HEK293T (cell line): ENCODE measurements at regions not wholly inside any gene's neighbourhood (a gene's known extent, or its start where the extent isn't known, plus 50 kb on each side); places are given as distances from the start of the nearest gene placed in this dataset.

ENCODE experiments used
- ARNT ChIP-seq: fragments of 450-650 bp; IDR thresholded peaks from 2 replicates; pipeline ENCODE4 v1.6.1; 2017; ENCODE audit warnings: mild to moderate bottlenecking
- BHLHE40 ChIP-seq: fragments of 450-650 bp; IDR thresholded peaks from 2 replicates; pipeline ENCODE4 v1.6.1; 2016; ENCODE audit warnings: mild to moderate bottlenecking, moderate library complexity, borderline replicate concordance
- CTBP1 ChIP-seq: fragments of 450-650 bp; IDR thresholded peaks from 2 replicates; pipeline ENCODE4 v1.6.1; 2016; ENCODE audit warnings: borderline replicate concordance
- ELF4 ChIP-seq: fragments of 450-650 bp; IDR thresholded peaks from 2 replicates; pipeline ENCODE4 v1.6.1; 2017; ENCODE audit warnings: antibody characterized with exemption
- FOXA1 ChIP-seq: fragments of 450-650 bp; IDR thresholded peaks from 2 replicates; pipeline ENCODE4 v1.6.1; 2016; ENCODE audit warnings: mild to moderate bottlenecking
- FOXK2 ChIP-seq: fragments of 450-650 bp; IDR thresholded peaks from 2 replicates; pipeline ENCODE4 v1.6.1; 2016; ENCODE audit warnings: mild to moderate bottlenecking
- FOXM1 ChIP-seq: fragments of 450-650 bp; IDR thresholded peaks from 2 replicates; pipeline ENCODE4 v1.6.1; 2017; ENCODE audit warnings: mild to moderate bottlenecking, borderline replicate concordance
- L3MBTL2 ChIP-seq: fragments of 450-650 bp; conservative IDR thresholded peaks from 2 replicates; pipeline ENCODE4 v1.6.1; 2016; ENCODE audit warnings: mild to moderate bottlenecking
- LEF1 ChIP-seq: fragments of 450-650 bp; IDR thresholded peaks from 2 replicates; pipeline ENCODE4 v1.6.1; 2017; ENCODE audit warnings: mild to moderate bottlenecking, borderline replicate concordance
- NFRKB ChIP-seq: fragments of 450-650 bp; IDR thresholded peaks from 2 replicates; pipeline ENCODE4 v1.6.1; 2016; ENCODE audit warnings: mild to moderate bottlenecking, moderate library complexity
- SP1 ChIP-seq: fragments of 450-650 bp; IDR thresholded peaks from 2 replicates; pipeline ENCODE4 v1.6.1; 2017
- SUZ12 ChIP-seq: fragments of 450-650 bp; IDR thresholded peaks from 2 replicates; pipeline ENCODE4 v1.6.1; 2016; ENCODE audit warnings: mild to moderate bottlenecking
- ZNF384 ChIP-seq: fragments of 450-650 bp; IDR thresholded peaks from 2 replicates; pipeline ENCODE4 v1.6.1; 2016

GRCh38 chr22:45105281-45105702 lies 58.4 kb upstream of the NUP50 start:
- TF ChIP-seq SP1 (no peak), SUZ12 (no peak), ARNT (no peak), FOXA1 (no peak), CTBP1 (no peak), NFRKB (no peak), ELF4 (no peak), FOXK2 (no peak), LEF1 (no peak), L3MBTL2 (no peak), ZNF384 (no peak), FOXM1 (no peak), BHLHE40 (no peak)
